PFSK-1 (cell line): ENCODE measurements at regions not wholly inside any gene's neighbourhood (a gene's known extent, or its start where the extent isn't known, plus 50 kb on each side); places are given as distances from the start of the nearest gene placed in this dataset.

ENCODE experiments used
- FOXP2 ChIP-seq: optimal IDR thresholded peaks from 2 replicates; pipeline ENCODE3; 2011; ENCODE audit warnings: borderline replicate concordance, control low read depth, inconsistent platforms; ENCODE audit not compliant: insufficient read depth; ENCODE audit errors: extremely low read length, extremely low read depth
- POLR2AphosphoS5 ChIP-seq: IDR thresholded peaks from 2 replicates; pipeline ENCODE4 v1.6.1; 2012; ENCODE audit warnings: low read depth, mild to moderate bottlenecking, control low read depth, low read length, moderate library complexity
- SIN3A ChIP-seq: IDR thresholded peaks from 2 replicates; pipeline ENCODE4 v1.6.1; 2012; ENCODE audit warnings: mild to moderate bottlenecking, low read length, moderate library complexity, borderline replicate concordance; ENCODE audit not compliant: insufficient read depth
- TAF1 ChIP-seq: IDR thresholded peaks from 2 replicates; pipeline ENCODE4 v1.6.1; 2012; ENCODE audit warnings: low read length, control low read depth, borderline replicate concordance; ENCODE audit not compliant: insufficient read depth
- TF ChIP-seq, protein P1 (sequence below), 2 experiments: IDR thresholded peaks; 2 replicates each; pipeline versions ENCODE4 v1.6.1 to v1.8.0; 2011 to 2012; ENCODE audit warnings: low read depth in 2 of 2, low read length in 2 of 2, control low read depth in 1 of 2, inconsistent platforms in 1 of 2, mild to moderate bottlenecking in 1 of 2, moderate library complexity in 1 of 2; ENCODE audit not compliant: insufficient read depth in 1 of 2

DNA sequence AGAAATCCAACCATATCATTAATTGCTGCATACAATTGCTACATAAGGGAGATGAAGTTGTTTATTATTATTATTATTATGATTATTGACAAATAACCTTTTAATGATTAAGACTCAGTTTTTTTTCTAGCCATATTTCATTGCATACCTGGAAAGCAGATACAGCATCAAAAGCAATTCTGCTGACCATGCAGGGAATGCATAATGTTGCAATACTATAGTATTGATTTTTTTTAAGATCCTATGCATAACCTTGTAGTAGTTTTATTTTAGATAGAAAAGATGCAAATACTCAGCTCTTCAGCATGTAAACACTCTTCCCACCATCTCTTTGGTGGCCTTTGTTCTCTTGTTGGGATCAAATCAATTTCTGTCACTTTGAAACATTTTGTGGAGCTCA, 300.9 kb upstream of the MAP3K7 start:
- TF ChIP-seq SIN3A: no peak
- TF ChIP-seq, protein P1, sequence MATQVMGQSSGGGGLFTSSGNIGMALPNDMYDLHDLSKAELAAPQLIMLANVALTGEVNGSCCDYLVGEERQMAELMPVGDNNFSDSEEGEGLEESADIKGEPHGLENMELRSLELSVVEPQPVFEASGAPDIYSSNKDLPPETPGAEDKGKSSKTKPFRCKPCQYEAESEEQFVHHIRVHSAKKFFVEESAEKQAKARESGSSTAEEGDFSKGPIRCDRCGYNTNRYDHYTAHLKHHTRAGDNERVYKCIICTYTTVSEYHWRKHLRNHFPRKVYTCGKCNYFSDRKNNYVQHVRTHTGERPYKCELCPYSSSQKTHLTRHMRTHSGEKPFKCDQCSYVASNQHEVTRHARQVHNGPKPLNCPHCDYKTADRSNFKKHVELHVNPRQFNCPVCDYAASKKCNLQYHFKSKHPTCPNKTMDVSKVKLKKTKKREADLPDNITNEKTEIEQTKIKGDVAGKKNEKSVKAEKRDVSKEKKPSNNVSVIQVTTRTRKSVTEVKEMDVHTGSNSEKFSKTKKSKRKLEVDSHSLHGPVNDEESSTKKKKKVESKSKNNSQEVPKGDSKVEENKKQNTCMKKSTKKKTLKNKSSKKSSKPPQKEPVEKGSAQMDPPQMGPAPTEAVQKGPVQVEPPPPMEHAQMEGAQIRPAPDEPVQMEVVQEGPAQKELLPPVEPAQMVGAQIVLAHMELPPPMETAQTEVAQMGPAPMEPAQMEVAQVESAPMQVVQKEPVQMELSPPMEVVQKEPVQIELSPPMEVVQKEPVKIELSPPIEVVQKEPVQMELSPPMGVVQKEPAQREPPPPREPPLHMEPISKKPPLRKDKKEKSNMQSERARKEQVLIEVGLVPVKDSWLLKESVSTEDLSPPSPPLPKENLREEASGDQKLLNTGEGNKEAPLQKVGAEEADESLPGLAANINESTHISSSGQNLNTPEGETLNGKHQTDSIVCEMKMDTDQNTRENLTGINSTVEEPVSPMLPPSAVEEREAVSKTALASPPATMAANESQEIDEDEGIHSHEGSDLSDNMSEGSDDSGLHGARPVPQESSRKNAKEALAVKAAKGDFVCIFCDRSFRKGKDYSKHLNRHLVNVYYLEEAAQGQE (IDR thresholded peaks at IDR 0.05; ENCODE audit: insufficient read depth in 1 of 2, low read depth in 2 of 2, low read length in 2 of 2): no peak
- TF ChIP-seq TAF1: no peak
- TF ChIP-seq POLR2AphosphoS5: no peak
- no peak for TF ChIP-seq FOXP2

DNA sequence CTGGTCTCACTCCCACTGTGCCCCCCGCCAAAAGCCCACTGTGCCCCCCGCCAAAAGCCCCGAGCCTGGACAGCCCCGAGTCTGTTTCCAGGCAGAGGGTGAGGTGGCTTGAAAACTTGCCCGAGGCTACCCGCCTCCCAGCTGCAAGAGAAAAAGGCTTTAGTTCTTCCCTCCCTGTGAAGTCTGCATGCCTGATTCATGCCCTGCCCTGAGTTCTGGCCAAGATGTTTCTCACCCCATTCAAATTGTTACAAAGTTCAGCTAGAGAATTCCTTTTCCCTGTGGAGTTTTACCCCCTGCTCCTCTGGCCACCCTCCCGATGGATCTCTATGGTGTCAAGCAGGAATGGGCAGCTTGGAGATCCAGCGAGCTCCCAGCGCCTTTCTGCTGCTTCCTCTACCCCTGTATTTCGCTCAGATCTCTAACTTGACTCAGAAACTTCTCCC, 298.8 kb upstream of the MAP3K7 start:
- TF ChIP-seq POLR2AphosphoS5 (no peak), FOXP2 (no peak), SIN3A (no peak), TAF1 (no peak)
- TF ChIP-seq, protein P1 (IDR thresholded peaks at IDR 0.05; ENCODE audit: insufficient read depth in 1 of 2, low read depth in 2 of 2, low read length in 2 of 2): no peak

DNA sequence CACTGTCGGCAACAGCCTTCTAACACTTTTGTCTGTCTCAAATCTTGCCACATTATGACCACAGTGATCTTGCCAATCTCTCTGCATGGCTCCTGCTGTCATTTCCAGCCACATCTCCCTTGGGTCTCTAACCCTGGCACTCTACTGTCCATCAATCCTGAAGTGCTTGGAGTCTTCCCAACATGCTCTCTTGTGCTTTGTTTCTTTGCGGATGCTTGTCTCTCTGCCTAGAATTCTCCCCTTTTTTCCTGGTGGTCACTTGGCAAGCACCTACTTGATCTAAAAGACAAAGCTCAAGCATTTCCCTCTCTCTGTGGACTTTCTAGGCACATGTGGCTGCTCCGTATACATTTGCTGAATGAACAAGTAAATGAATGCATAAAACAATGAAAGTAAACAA, 290.7 kb upstream of the MAP3K7 start:
- TF ChIP-seq TAF1: no peak
- TF ChIP-seq SIN3A: no peak
- no peak for TF ChIP-seq FOXP2
- TF ChIP-seq POLR2AphosphoS5: no peak
- TF ChIP-seq, protein P1 (IDR thresholded peaks at IDR 0.05; ENCODE audit: insufficient read depth in 1 of 2, low read depth in 2 of 2, low read length in 2 of 2): no peak

DNA sequence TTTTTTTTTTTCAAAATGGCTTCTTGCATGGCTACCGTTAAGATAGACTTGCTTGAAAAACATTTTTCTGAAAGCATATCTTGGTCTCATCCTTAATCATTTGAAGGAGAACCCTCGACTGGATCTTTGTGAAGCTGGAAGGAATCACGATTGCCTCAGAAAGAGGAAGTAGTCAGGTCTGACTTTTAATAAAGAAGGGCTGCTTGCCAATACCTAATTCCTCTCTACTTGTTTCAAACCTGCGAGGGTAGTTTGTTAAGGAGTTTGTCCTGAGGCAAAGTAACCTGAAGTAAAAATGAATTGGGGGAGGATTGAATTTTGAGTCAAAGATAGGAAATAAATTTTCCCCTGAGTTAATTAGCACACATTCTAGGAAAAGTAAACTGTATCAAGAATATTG, 288.1 kb upstream of the MAP3K7 start:
- no peak for TF ChIP-seq POLR2AphosphoS5
- no peak for TF ChIP-seq FOXP2
- TF ChIP-seq, protein P1 (IDR thresholded peaks at IDR 0.05; ENCODE audit: insufficient read depth in 1 of 2, low read depth in 2 of 2, low read length in 2 of 2): no peak
- TF ChIP-seq SIN3A: no peak
- no peak for TF ChIP-seq TAF1

DNA sequence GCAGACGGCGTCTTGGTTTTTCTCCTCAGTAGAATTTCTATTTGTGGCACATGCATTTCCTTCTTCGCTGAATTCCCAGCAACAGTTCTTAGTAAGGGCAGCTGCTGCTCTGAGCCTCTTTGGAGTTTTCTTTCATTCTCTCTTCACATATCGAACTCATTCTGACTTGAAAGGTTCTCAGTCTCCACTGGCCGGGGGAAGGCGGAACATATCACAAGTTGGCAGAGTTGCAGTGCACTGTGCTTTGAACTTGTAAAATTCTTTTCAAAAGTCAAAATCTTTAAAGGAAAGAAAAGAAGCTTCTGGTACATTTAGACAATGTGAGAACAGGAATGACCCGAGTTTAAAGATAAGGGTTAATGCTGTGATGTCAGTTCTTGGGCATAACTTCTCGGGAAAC, 286.1 kb upstream of the MAP3K7 start:
- no peak for TF ChIP-seq FOXP2
- TF ChIP-seq POLR2AphosphoS5: no peak
- TF ChIP-seq SIN3A: no peak
- TF ChIP-seq, protein P1 (IDR thresholded peaks at IDR 0.05; ENCODE audit: insufficient read depth in 1 of 2, low read depth in 2 of 2, low read length in 2 of 2): no peak
- no peak for TF ChIP-seq TAF1
